Ovary (tissue), 7 donors: ENCODE measurements at regions not wholly inside any gene's neighbourhood (a gene's known extent, or its start where the extent isn't known, plus 50 kb on each side); places are given as distances from the start of the nearest gene placed in this dataset.

Experiments used
- DNase-seq, 5 donors: peaks; one replicate each; pipeline ENCODE4 v3.0.0-alpha.2; 2019 to 2020
- H3K27ac ChIP-seq, 2 donors: fragments of 200-600 bp; one replicate each; pipeline versions ENCODE4 v1.5.1 to v1.8.0; 2019 to 2022
- H3K27me3 ChIP-seq: fragments of 200-600 bp; one replicate; pipeline ENCODE4 v1.8.0; 2022
- H3K36me3 ChIP-seq: fragments of 200-600 bp; sonication (generic); one replicate; pipeline ENCODE4 v1.5.1; 2019
- H3K4me1 ChIP-seq: one replicate; pipeline ENCODE4 v1.8.1; 2013; ENCODE audit warnings: mild to moderate bottlenecking, moderate library complexity; ENCODE audit not compliant: insufficient read depth
- H3K4me3 ChIP-seq: fragments of 200-600 bp; sonication (generic); one replicate; pipeline ENCODE4 v1.5.1; 2017
- H3K9me3 ChIP-seq, 2 donors: fragments of 200-600 bp in 1 of 2; sonication (generic) in 1 of 2; one replicate each; pipeline versions ENCODE4 v1.5.1 to v1.8.1; 2013 to 2019; ENCODE audit warnings: mild to moderate bottlenecking in 1 of 2, moderate library complexity in 1 of 2
- CTCF ChIP-seq, 3 donors: fragments of 450-650 bp in 2 of 3; fragments of 200-600 bp in 1 of 3; IDR thresholded peaks; one replicate each; pipeline versions ENCODE4 v1.5.1 to v1.8.0; 2016 to 2022; ENCODE audit warnings: antibody characterized with exemption in 3 of 3, mild to moderate bottlenecking in 1 of 3
- EP300 ChIP-seq: sonication (generic); formaldehyde crosslinking; IDR thresholded peaks from one replicate; pipeline ENCODE4 v1.6.1; 2017; ENCODE audit warnings: antibody characterized with exemption
- POLR2A ChIP-seq: fragments of 450-650 bp; IDR thresholded peaks from one replicate; pipeline ENCODE4 v1.6.1; 2017; ENCODE audit warnings: antibody characterized with exemption, mild to moderate bottlenecking, moderate library complexity
- WGBS, 3 donors: extraction: QIAGEN DNeasy Blood & Tissue Kit in 1 of 3; methylation state at CpG; one replicate each; pipeline versions ENCODE4 v1.1.5 to v1.1.7; 2013 to 2017; 5-methylcytosine and 5-hydroxymethylcytosine counted together
- intact Hi-C, 4 donors: fragments of 100-400 bp; cut with DNase I; formaldehyde crosslinking; loops; one replicate each; pipeline versions ENCODE4 v1.11.0 to v1.15.1; 2022 to 2023
- donor health status: DM: no; HTN: no; CAD: no; lungs with moderate emphysema.
- donor health status: DM: no; HTN: no; CAD: no.
- donor health status: Bipolar disorder and iron deficiency.
- donor health status: DM: no; HTN: no; CAD: no.
- donor health status: DM: yes; HTN: yes; CAD: no.

GRCh38 chr2:67091681-67092080 is 305.5 kb upstream of the ETAA1 start:
- Histone ChIP-seq H3K27ac (no peak overlapping the region), H3K4me1 (no peaks in the 10 kb centered on the region), H3K27me3 (no peaks in the 10 kb centered on the region), H3K36me3 (no peaks in the 10 kb centered on the region), H3K9me3 (no peaks in the 10 kb centered on the region), H3K4me3 (no peak overlapping the region)
- intact Hi-C loops, result no loop called here
- no peak for DNase-seq
- TF ChIP-seq CTCF (IDR thresholded peaks at IDR 0.05), result no peak
- no peak for TF ChIP-seq POLR2A
- no peak for TF ChIP-seq EP300

- no peak overlapping the region for H3K4me3 ChIP-seq
- no peaks in the 10 kb centered on the region for H3K27me3 ChIP-seq
- H3K9me3 ChIP-seq, result no peaks in the 10 kb centered on the region
- no peak for DNase-seq
- WGBS, 3 donors, result 68 to 81% (median 77%) methylated on average over 7 of the region's 7 CpGs
- no peak overlapping the region for H3K27ac ChIP-seq
- intact Hi-C loops, result no loop called here
- H3K36me3 ChIP-seq, result no peaks in the 10 kb centered on the region
- H3K4me1 ChIP-seq, result no peaks in the 10 kb centered on the region
- no peak for TF ChIP-seq CTCF (IDR thresholded peaks at IDR 0.05)
- no peak for TF ChIP-seq EP300
- no peak for TF ChIP-seq POLR2A
Observed at GRCh38 chr2:67095121-67095520, 302.0 kb upstream of the ETAA1 start.

GRCh38 chr2:67096886-67097285 is 300.2 kb upstream of the ETAA1 start:
- H3K4me3 ChIP-seq, result no peak overlapping the region
- DNase-seq, result no peak
- no peaks in the 10 kb centered on the region for H3K4me1 ChIP-seq
- H3K27me3 ChIP-seq, result no peaks in the 10 kb centered on the region
- H3K36me3 ChIP-seq, result no peaks in the 10 kb centered on the region
- intact Hi-C loops, result no loop called here
- TF ChIP-seq CTCF (IDR thresholded peaks at IDR 0.05), result no peak
- TF ChIP-seq EP300, result no peak
- TF ChIP-seq POLR2A, result no peak
- H3K27ac ChIP-seq, result no peak overlapping the region
- H3K9me3 ChIP-seq, result no peaks in the 10 kb centered on the region

GRCh38 chr2:67103157-67103556 is 294.0 kb upstream of the ETAA1 start:
- TF ChIP-seq CTCF (IDR thresholded peaks at IDR 0.05), result no peak
- DNase-seq, result no peak
- Histone ChIP-seq H3K4me3 (no peak overlapping the region), H3K9me3 (no peaks in the 10 kb centered on the region), H3K27ac (no peak overlapping the region), H3K4me1 (no peaks in the 10 kb centered on the region), H3K27me3 (no peaks in the 10 kb centered on the region), H3K36me3 (no peaks in the 10 kb centered on the region)
- intact Hi-C loops, result no loop called here

GRCh38 chr2:67108231-67108630 is 288.9 kb upstream of the ETAA1 start:
- H3K4me1 ChIP-seq, result no peaks in the 10 kb centered on the region
- H3K27me3 ChIP-seq, result no peaks in the 10 kb centered on the region
- no peak overlapping the region for H3K27ac ChIP-seq
- TF ChIP-seq CTCF (IDR thresholded peaks at IDR 0.05) (no peak), POLR2A (no peak), EP300 (no peak)
- 48 to 63% (median 51%) methylated on average over 2 of the region's 2 CpGs for WGBS, 3 donors
- no peaks in the 10 kb centered on the region for H3K9me3 ChIP-seq
- intact Hi-C loops, result no loop called here
- no peak overlapping the region for H3K4me3 ChIP-seq
- DNase-seq, result no peak
- no peaks in the 10 kb centered on the region for H3K36me3 ChIP-seq
